Effector memory CD4-positive, alpha-beta T cell (primary cell): ENCODE measurements at regions not wholly inside any gene's neighbourhood (a gene's known extent, or its start where the extent isn't known, plus 50 kb on each side); places are given as distances from the start of the nearest gene placed in this dataset.

Experiments
- DNase-seq, 3 donors: peaks; one replicate each; pipeline ENCODE4 v3.0.0-alpha.2; 2020
- H3K27ac ChIP-seq: 2 replicates; pipeline ENCODE4 v1.7.0; 2013; ENCODE audit warnings: mild to moderate bottlenecking, low read length, moderate library complexity; ENCODE audit not compliant: insufficient read depth, poor library complexity, severe bottlenecking
- H3K27me3 ChIP-seq: replicated peaks from 2 replicates; pipeline ENCODE4 v1.7.0; 2013; ENCODE audit warnings: mild to moderate bottlenecking, low read length; ENCODE audit not compliant: insufficient read depth, control insufficient read depth, poor library complexity, severe bottlenecking
- H3K36me3 ChIP-seq: 2 replicates; pipeline ENCODE4 v1.7.0; 2013; ENCODE audit warnings: mild to moderate bottlenecking, low read length, moderate library complexity; ENCODE audit not compliant: control insufficient read depth, insufficient read depth
- H3K4me1 ChIP-seq: 2 replicates; pipeline ENCODE4 v1.7.0; 2013; ENCODE audit warnings: low read length, mild to moderate bottlenecking; ENCODE audit not compliant: control insufficient read depth, insufficient read depth, poor library complexity, severe bottlenecking
- H3K4me3 ChIP-seq: 2 replicates; pipeline ENCODE4 v1.7.0; 2013; ENCODE audit warnings: low read length, low read depth, mild to moderate bottlenecking; ENCODE audit not compliant: insufficient read depth, poor library complexity, severe bottlenecking
- H3K9me3 ChIP-seq: 2 replicates; pipeline ENCODE4 v1.7.0; 2013; ENCODE audit warnings: mild to moderate bottlenecking, low read length, moderate library complexity; ENCODE audit not compliant: control insufficient read depth

DNA sequence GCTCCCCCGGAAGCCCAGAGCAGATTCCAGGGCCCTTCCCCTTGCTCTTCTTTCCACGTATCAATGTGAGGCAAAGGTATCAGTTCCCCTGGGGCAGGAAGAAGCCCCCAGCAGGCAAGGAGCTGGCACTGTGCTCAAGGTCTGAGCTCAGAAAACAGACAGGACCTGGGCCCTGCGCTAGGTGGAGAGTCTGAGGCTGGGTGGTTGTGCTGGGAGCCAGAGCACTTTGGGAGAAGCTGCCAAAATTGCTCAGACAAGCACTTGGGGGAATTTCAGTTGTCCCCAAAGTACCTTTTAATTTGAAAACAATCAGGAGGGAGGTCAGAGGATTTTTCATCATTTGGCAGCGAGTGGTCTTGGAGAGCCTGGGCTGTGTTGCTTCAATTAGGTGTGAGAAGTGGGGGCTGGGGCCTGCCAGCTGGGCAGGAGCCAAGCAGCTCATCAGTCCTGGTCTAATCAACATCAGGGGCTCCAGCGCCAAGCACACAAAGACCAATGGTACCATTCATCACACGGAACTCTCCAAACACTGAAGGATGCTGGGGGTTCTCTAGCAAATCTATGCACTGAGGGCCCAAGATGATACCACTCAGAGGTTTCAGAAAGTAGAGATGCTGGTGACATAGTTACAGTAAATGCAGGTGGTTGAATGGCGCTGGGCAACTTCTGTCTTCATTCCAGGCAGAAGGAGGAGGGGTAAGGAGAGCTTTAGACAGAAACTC is 176.5 kb downstream of the SNX18 start:
- Histone ChIP-seq H3K27ac (no peak overlapping the region), H3K4me1 (no peaks in the 10 kb centered on the region), H3K36me3 (no peaks in the 10 kb centered on the region), H3K9me3 (no peaks in the 10 kb centered on the region), H3K27me3 (no peaks in the 10 kb centered on the region), H3K4me3 (no peak overlapping the region)
- DNase-seq = no peak

- DNase-seq = no peak
- Histone ChIP-seq H3K4me3 (no peak overlapping the region), H3K27me3 (no peaks in the 10 kb centered on the region), H3K27ac (no peak overlapping the region), H3K36me3 (no peaks in the 10 kb centered on the region), H3K4me1 (no peaks in the 10 kb centered on the region), H3K9me3 (no peaks in the 10 kb centered on the region)
Observed at GRCh38 chr5:54692631-54693030, 175.1 kb downstream of the SNX18 start.

DNA sequence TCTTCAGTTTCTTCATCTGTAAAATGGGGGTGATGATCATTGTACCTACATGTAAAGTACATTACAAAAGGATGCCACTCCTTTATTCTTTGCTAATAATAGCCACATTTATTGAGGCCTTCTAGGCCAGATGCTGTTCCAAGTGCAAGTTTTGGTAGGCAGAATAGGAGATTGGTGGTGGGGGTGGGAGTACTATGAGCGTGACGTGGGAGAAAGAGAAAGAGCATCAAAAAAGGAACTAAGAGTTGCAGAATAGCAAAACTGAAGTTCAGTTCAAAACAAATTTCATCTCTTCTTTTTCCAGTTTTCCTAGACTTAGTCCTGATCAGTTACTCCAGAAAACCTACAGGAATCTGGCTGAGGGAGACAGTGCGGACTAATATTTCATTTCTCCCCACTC is 174.1 kb downstream of the SNX18 start:
- no peaks in the 10 kb centered on the region for H3K4me1 ChIP-seq
- H3K27me3 ChIP-seq = no peaks in the 10 kb centered on the region
- no peak overlapping the region for H3K27ac ChIP-seq
- no peak overlapping the region for H3K4me3 ChIP-seq
- DNase-seq = no peak
- no peaks in the 10 kb centered on the region for H3K36me3 ChIP-seq
- no peaks in the 10 kb centered on the region for H3K9me3 ChIP-seq

GRCh38 chr5:54689411-54690251 is 172.1 kb downstream of the SNX18 start:
- DNase-seq = no peak
- Histone ChIP-seq H3K27ac (no peak overlapping the region), H3K36me3 (no peaks in the 10 kb centered on the region), H3K4me1 (no peaks in the 10 kb centered on the region), H3K4me3 (no peak overlapping the region), H3K9me3 (no peaks in the 10 kb centered on the region), H3K27me3 (no peaks in the 10 kb centered on the region)

- H3K36me3 ChIP-seq = no peaks in the 10 kb centered on the region
- no peaks in the 10 kb centered on the region for H3K27me3 ChIP-seq
- DNase-seq = no peak
- no peaks in the 10 kb centered on the region for H3K4me1 ChIP-seq
- H3K4me3 ChIP-seq = no peak overlapping the region
- H3K27ac ChIP-seq = no peak overlapping the region
- H3K9me3 ChIP-seq = no peaks in the 10 kb centered on the region
Observed at GRCh38 chr5:54680998-54681397, 163.4 kb downstream of the SNX18 start.

DNA sequence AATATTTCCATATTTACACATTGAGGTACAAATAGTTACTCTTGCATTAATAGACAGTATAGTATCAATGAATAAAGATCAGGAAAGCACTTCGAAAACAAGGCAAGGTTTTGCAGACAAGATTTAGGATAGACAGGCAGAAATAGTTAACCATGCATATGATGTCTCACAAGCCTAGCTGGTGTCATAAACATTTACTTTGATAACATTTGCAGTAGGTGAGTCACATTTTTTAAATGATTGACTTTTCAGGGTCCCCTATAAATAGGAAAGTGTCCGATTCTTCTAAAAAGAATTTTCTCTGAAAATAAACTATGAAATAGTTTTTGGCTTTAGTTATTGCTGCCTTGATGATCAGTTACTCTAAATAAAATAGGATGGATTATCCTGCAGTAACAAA is 162.1 kb downstream of the SNX18 start:
- H3K4me1 ChIP-seq = no peaks in the 10 kb centered on the region
- DNase-seq = no peak
- no peaks in the 10 kb centered on the region for H3K27me3 ChIP-seq
- no peak overlapping the region for H3K4me3 ChIP-seq
- no peaks in the 10 kb centered on the region for H3K9me3 ChIP-seq
- H3K27ac ChIP-seq = no peak overlapping the region
- no peaks in the 10 kb centered on the region for H3K36me3 ChIP-seq

DNA sequence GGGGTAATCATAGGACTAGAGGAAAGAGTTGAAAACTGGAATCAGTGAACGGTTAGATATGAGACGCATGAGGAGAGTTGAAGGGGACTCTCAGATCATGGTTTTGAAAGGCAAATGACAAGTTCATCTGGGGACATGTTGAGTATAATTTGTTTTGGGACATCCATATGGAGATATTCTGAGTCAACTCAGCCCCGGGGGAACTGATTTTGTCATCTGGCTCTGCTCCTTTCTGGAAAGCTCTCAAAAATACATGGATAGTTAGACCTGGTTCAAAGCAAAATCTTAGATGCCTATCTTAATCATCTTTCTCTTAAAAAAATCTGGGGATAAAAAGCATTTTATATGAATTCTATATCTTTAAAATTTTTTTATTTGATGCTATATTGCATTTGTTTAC is 161.2 kb downstream of the SNX18 start:
- H3K4me3 ChIP-seq = no peak overlapping the region
- peaks cover 7% of the 10 kb centered on the region for H3K4me1 ChIP-seq
- no peaks in the 10 kb centered on the region for H3K36me3 ChIP-seq

GRCh38 chr5:54676481-54677340 is 159.2 kb downstream of the SNX18 start:
- no peak for DNase-seq
- Histone ChIP-seq H3K27ac (no peak overlapping the region), H3K4me3 (no peak overlapping the region), H3K4me1 (peaks cover 11% of the 10 kb centered on the region), H3K9me3 (no peaks in the 10 kb centered on the region), H3K27me3 (no peaks in the 10 kb centered on the region), H3K36me3 (no peaks in the 10 kb centered on the region)

More for the DNA sequence above, 161.2 kb downstream of the SNX18 start:
- H3K27ac ChIP-seq = no peak overlapping the region
- no peaks in the 10 kb centered on the region for H3K9me3 ChIP-seq
- no peaks in the 10 kb centered on the region for H3K27me3 ChIP-seq
- DNase-seq = no peak

GRCh38 chr5:54673523-54674225 is 156.1 kb downstream of the SNX18 start:
- no peaks in the 10 kb centered on the region for H3K36me3 ChIP-seq
- H3K27ac ChIP-seq = no peak overlapping the region
- no peaks in the 10 kb centered on the region for H3K9me3 ChIP-seq
- H3K4me1 ChIP-seq = peaks cover 22% of the 10 kb centered on the region
- no peak overlapping the region for H3K4me3 ChIP-seq
- peak in 1 of 3 donors; percentile 6 for DNase-seq
- H3K27me3 ChIP-seq = no peaks in the 10 kb centered on the region
